Ishikawa (cell line): ENCODE measurements at regions not wholly inside any gene's neighbourhood (a gene's known extent, or its start where the extent isn't known, plus 50 kb on each side); places are given as distances from the start of the nearest gene placed in this dataset.
A peak's percentile ranks its signal among the peaks of the same experiment; 100 is the strongest.

Experiments
- CEBPB ChIP-seq: IDR thresholded peaks from 2 replicates; pipeline ENCODE4 v1.6.1; 2012
- CREB1 ChIP-seq: IDR thresholded peaks from 2 replicates; pipeline ENCODE4 v1.6.1; 2012; ENCODE audit warnings: low read depth
- FOXM1 ChIP-seq: IDR thresholded peaks from 2 replicates; pipeline ENCODE4 v1.6.1; 2012; ENCODE audit warnings: low read depth, borderline replicate concordance
- NFIC ChIP-seq: IDR thresholded peaks from 2 replicates; pipeline ENCODE4 v1.6.1; 2012
- RAD21 ChIP-seq: IDR thresholded peaks from 2 replicates; pipeline ENCODE4 v1.6.1; 2012; ENCODE audit warnings: low read depth
- TAF1 ChIP-seq: IDR thresholded peaks from 2 replicates; pipeline ENCODE4 v1.6.1; 2012; ENCODE audit warnings: low read depth, mild to moderate bottlenecking
- TEAD4 ChIP-seq: IDR thresholded peaks from 2 replicates; pipeline ENCODE4 v1.6.1; 2012
- YY1 ChIP-seq: IDR thresholded peaks from 2 replicates; pipeline ENCODE4 v1.6.1; 2012; ENCODE audit warnings: low read depth
- ZBTB7A ChIP-seq: IDR thresholded peaks from 2 replicates; pipeline ENCODE4 v1.6.1; 2012; ENCODE audit warnings: low read depth
- TF ChIP-seq, protein P1 (sequence below): IDR thresholded peaks from 2 replicates; pipeline ENCODE4 v1.6.1; 2012
- TF ChIP-seq, protein P2 (sequence below): IDR thresholded peaks from 2 replicates; pipeline ENCODE4 v1.6.1; 2012; ENCODE audit warnings: low read depth, mild to moderate bottlenecking

DNA sequence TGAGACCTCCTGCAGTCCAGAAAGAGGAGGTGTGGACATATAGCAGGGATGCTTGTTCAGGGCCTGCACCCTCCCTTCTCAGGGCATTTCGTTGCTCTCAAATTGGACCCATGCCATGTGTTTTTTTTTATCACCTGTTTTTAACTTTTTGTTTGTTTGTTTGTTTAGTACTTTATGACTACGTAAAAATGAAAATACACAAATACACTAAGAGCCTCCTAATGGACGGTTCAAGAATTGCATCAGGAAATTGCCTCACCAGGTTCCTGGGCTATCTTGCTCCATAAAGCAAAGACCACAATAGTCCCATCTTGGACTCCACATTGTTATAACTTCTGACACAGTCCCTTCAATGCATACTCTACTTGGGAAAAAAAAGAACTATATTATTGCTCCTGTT lies 1685.9 kb upstream of the TENM3 start:
- TF ChIP-seq NFIC (no peak), TAF1 (no peak), CREB1 (no peak), CEBPB (no peak), YY1 (no peak), TEAD4 (no peak), FOXM1 (no peak), ZBTB7A (no peak), RAD21 (peak; percentile 30; the same call in 1 of the 2 replicates)
- TF ChIP-seq, protein P1, sequence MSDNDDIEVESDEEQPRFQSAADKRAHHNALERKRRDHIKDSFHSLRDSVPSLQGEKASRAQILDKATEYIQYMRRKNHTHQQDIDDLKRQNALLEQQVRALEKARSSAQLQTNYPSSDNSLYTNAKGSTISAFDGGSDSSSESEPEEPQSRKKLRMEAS: no peak
- TF ChIP-seq, protein P2, sequence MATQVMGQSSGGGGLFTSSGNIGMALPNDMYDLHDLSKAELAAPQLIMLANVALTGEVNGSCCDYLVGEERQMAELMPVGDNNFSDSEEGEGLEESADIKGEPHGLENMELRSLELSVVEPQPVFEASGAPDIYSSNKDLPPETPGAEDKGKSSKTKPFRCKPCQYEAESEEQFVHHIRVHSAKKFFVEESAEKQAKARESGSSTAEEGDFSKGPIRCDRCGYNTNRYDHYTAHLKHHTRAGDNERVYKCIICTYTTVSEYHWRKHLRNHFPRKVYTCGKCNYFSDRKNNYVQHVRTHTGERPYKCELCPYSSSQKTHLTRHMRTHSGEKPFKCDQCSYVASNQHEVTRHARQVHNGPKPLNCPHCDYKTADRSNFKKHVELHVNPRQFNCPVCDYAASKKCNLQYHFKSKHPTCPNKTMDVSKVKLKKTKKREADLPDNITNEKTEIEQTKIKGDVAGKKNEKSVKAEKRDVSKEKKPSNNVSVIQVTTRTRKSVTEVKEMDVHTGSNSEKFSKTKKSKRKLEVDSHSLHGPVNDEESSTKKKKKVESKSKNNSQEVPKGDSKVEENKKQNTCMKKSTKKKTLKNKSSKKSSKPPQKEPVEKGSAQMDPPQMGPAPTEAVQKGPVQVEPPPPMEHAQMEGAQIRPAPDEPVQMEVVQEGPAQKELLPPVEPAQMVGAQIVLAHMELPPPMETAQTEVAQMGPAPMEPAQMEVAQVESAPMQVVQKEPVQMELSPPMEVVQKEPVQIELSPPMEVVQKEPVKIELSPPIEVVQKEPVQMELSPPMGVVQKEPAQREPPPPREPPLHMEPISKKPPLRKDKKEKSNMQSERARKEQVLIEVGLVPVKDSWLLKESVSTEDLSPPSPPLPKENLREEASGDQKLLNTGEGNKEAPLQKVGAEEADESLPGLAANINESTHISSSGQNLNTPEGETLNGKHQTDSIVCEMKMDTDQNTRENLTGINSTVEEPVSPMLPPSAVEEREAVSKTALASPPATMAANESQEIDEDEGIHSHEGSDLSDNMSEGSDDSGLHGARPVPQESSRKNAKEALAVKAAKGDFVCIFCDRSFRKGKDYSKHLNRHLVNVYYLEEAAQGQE: no peak
